ENCODE measurements at regions not wholly inside any gene's neighbourhood (a gene's known extent, or its start where the extent isn't known, plus 50 kb on each side); places are given as distances from the start of the nearest gene placed in this dataset.
"Not testable (repeated sequence)": the region's sequence is repeated elsewhere in the genome, so short reads cannot be mapped to it uniquely, and the experiment has no call there.

- DNase-seq = no peak
Observed at GRCh38 chr5:130436430-130436829, 532.2 kb downstream of the CHSY3 start.

- no peak for DNase-seq
Observed at GRCh38 chr5:130427222-130427955, 523.1 kb downstream of the CHSY3 start.

GRCh38 chr5:130425424-130425823 is 521.2 kb downstream of the CHSY3 start:
- DNase-seq = no peak

GRCh38 chr5:130424341-130424740 is 520.1 kb downstream of the CHSY3 start:
- no peak for DNase-seq

GRCh38 chr5:130402906-130403305 is 498.6 kb downstream of the CHSY3 start:
- no peak for DNase-seq

- no peak for DNase-seq
Observed at GRCh38 chr5:130400091-130400490, 495.8 kb downstream of the CHSY3 start.

- no peak for DNase-seq
Observed at GRCh38 chr5:130398825-130399224, 494.6 kb downstream of the CHSY3 start.

- DNase-seq = not testable (repeated sequence)
Observed at GRCh38 chr5:130397727-130398126, 493.5 kb downstream of the CHSY3 start.

GRCh38 chr5:130397132-130397531 is 492.9 kb downstream of the CHSY3 start:
- DNase-seq = no peak

GRCh38 chr5:130391727-130392264 is 487.5 kb downstream of the CHSY3 start:
- not testable (repeated sequence) for DNase-seq

- no peak for DNase-seq
Observed at GRCh38 chr5:130386155-130386554, 481.9 kb downstream of the CHSY3 start.

- DNase-seq = no peak
Observed at GRCh38 chr5:130385656-130386055, 481.4 kb downstream of the CHSY3 start.

- DNase-seq = no peak
Observed at GRCh38 chr5:130365956-130366355, 461.7 kb downstream of the CHSY3 start.

- no peak for DNase-seq
Observed at GRCh38 chr5:130350131-130350530, 445.9 kb downstream of the CHSY3 start.

- DNase-seq = no peak
Observed at GRCh38 chr5:130337179-130337888, 433.1 kb downstream of the CHSY3 start.

- DNase-seq = no peak
Observed at GRCh38 chr5:130335117-130335516, 430.9 kb downstream of the CHSY3 start.

- DNase-seq = no peak
Observed at GRCh38 chr5:130333089-130333488, 428.8 kb downstream of the CHSY3 start.

- no peak for DNase-seq
Observed at GRCh38 chr5:130331332-130331731, 427.1 kb downstream of the CHSY3 start.

GRCh38 chr5:130324953-130325671 is 420.8 kb downstream of the CHSY3 start:
- no peak for DNase-seq

GRCh38 chr5:130323804-130324454 is 419.7 kb downstream of the CHSY3 start:
- DNase-seq = no peak

- DNase-seq = no peak
Observed at GRCh38 chr5:130321931-130322330, 417.7 kb downstream of the CHSY3 start.

- DNase-seq = no peak
Observed at GRCh38 chr5:130316971-130317680, 412.9 kb downstream of the CHSY3 start.

Measured in KG1 (cell line).